IMR-90 (cell line): ENCODE measurements at regions not wholly inside any gene's neighbourhood (a gene's known extent, or its start where the extent isn't known, plus 50 kb on each side); places are given as distances from the start of the nearest gene placed in this dataset.

ENCODE experiments used
- ATAC-seq: fragments of 200-7000 bp; cut with Tn5 transposase; 2 replicates; pipeline ENCODE4 v1.9.1; 2020; ENCODE audit warnings: low read depth, mild to moderate bottlenecking, moderate library complexity
- BruUV-seq: library from RNA; stranded (reverse); fragments of 400-500 nt; replicated peaks from 2 replicates; lab custom pipeline; 2021; lab: Mats Ljungman, UMichigan
- CTCF ChIA-PET: fragments of 300-600 bp; formaldehyde crosslinking; extraction: SDS; loops from one replicate; lab custom pipeline; 2021; ENCODE audit warnings: antibody characterized with exemption; lab: Yijun Ruan, JAX
- POLR2A ChIA-PET: fragments of 300-600 bp; sonication (Branson Sonifier 250); formaldehyde crosslinking; loops from one replicate; lab custom pipeline; 2022; ENCODE audit warnings: antibody characterized with exemption; ENCODE audit not compliant: unreplicated experiment; lab: Charles Lee
- DNase-seq: peaks from one replicate; pipeline ENCODE4 v3.0.0; 2013
- H2AFZ ChIP-seq: replicated peaks from 2 replicates; pipeline ENCODE3; 2013; ENCODE audit warnings: low read length, mild to moderate bottlenecking; ENCODE audit not compliant: poor library complexity
- H2AK5ac ChIP-seq: 2 replicates; pipeline ENCODE4 v1.6.1; 2013; ENCODE audit warnings: low read depth, low read length, inconsistent platforms
- H2AK9ac ChIP-seq: replicated peaks from 2 replicates; pipeline ENCODE3; 2013; ENCODE audit warnings: mild to moderate bottlenecking, low read depth, low read length, moderate library complexity; ENCODE audit not compliant: poor library complexity
- H2BK120ac ChIP-seq: 2 replicates; pipeline ENCODE4 v1.6.1; 2013; ENCODE audit warnings: low read depth, low read length, inconsistent platforms
- H2BK15ac ChIP-seq: 3 replicates; pipeline ENCODE4 v1.6.1; 2013; ENCODE audit warnings: low read depth, low read length, inconsistent platforms
- H2BK20ac ChIP-seq: 2 replicates; pipeline ENCODE4 v1.6.1; 2013; ENCODE audit warnings: low read depth, mild to moderate bottlenecking, inconsistent platforms, low read length, moderate library complexity
- H2BK5ac ChIP-seq: 2 replicates; pipeline ENCODE4 v1.6.1; 2013; ENCODE audit warnings: mild to moderate bottlenecking, low read depth, low read length, inconsistent platforms; ENCODE audit not compliant: poor library complexity, severe bottlenecking
- H3K14ac ChIP-seq: replicated peaks from 2 replicates; pipeline ENCODE4 v1.6.1; 2013; ENCODE audit warnings: low read depth, low read length, inconsistent platforms
- H3K18ac ChIP-seq: 2 replicates; pipeline ENCODE4 v1.6.1; 2013; ENCODE audit warnings: low read depth, low read length, control low read depth
- H3K23ac ChIP-seq: 2 replicates; pipeline ENCODE4 v1.6.1; 2013; ENCODE audit warnings: low read depth, low read length, inconsistent platforms
- H3K27ac ChIP-seq: 2 replicates; pipeline ENCODE4 v1.5.1; 2013; ENCODE audit warnings: mild to moderate bottlenecking, control low read depth, low read length; ENCODE audit not compliant: insufficient read depth
- H3K27me3 ChIP-seq: 2 replicates; pipeline ENCODE4 v1.6.1; 2013; ENCODE audit warnings: low read length; ENCODE audit not compliant: control insufficient read depth, insufficient read depth
- H3K36me3 ChIP-seq: 2 replicates; pipeline ENCODE4 v1.6.1; 2013; ENCODE audit warnings: low read length, mixed read lengths; ENCODE audit not compliant: control insufficient read depth, insufficient read depth
- H3K4ac ChIP-seq: 2 replicates; pipeline ENCODE4 v1.6.1; 2013; ENCODE audit warnings: low read depth, low read length, inconsistent platforms
- H3K4me1 ChIP-seq: 2 replicates; pipeline ENCODE4 v1.6.1; 2013; ENCODE audit warnings: low read length, mixed read lengths; ENCODE audit not compliant: control insufficient read depth, insufficient read depth
- H3K4me2 ChIP-seq: 2 replicates; pipeline ENCODE4 v1.6.1; 2013; ENCODE audit warnings: low read depth, mild to moderate bottlenecking, control low read depth, low read length, moderate library complexity
- H3K4me3 ChIP-seq: 2 replicates; pipeline ENCODE4 v1.5.1; 2013; ENCODE audit warnings: low read depth, mild to moderate bottlenecking, control low read depth, low read length, moderate library complexity; ENCODE audit not compliant: insufficient read depth
- H3K56ac ChIP-seq: 2 replicates; pipeline ENCODE4 v1.6.1; 2013; ENCODE audit warnings: low read length, inconsistent platforms; ENCODE audit not compliant: insufficient read depth; ENCODE audit errors: extremely low read depth
- H3K79me1 ChIP-seq, 2 experiments: 2 replicates each; pipeline ENCODE4 v1.6.1; 2013; ENCODE audit warnings: low read length in 2 of 2, inconsistent platforms in 1 of 2, low read depth in 1 of 2
- H3K9ac ChIP-seq: 2 replicates; pipeline ENCODE4 v1.6.1; 2013; ENCODE audit warnings: low read depth, low read length, control low read depth
- H3K9me1 ChIP-seq: 2 replicates; pipeline ENCODE4 v1.6.1; 2013; ENCODE audit warnings: low read length, inconsistent platforms; ENCODE audit not compliant: insufficient read depth
- H3K9me3 ChIP-seq: 2 replicates; pipeline ENCODE4 v1.6.1; 2013; ENCODE audit warnings: low read length; ENCODE audit not compliant: control insufficient read depth, insufficient read depth
- H4K20me1 ChIP-seq: 2 replicates; pipeline ENCODE4 v1.6.1; 2013; ENCODE audit warnings: low read length, inconsistent platforms; ENCODE audit not compliant: insufficient read depth
- H4K5ac ChIP-seq: 2 replicates; pipeline ENCODE4 v1.6.1; 2013; ENCODE audit warnings: mild to moderate bottlenecking, low read depth, low read length, control low read depth
- H4K8ac ChIP-seq, 2 experiments: 2 replicates each; pipeline ENCODE4 v1.6.1; 2013; ENCODE audit warnings: low read depth in 2 of 2, low read length in 2 of 2, control low read depth in 1 of 2, inconsistent platforms in 1 of 2
- H4K91ac ChIP-seq: 2 replicates; pipeline ENCODE4 v1.6.1; 2013; ENCODE audit warnings: low read depth, low read length, inconsistent platforms; ENCODE audit not compliant: insufficient read depth
- BHLHE40 ChIP-seq: fragments of 150-350 bp; IDR thresholded peaks from 2 replicates; pipeline ENCODE4 v1.6.1; 2016; ENCODE audit warnings: mild to moderate bottlenecking, low read depth, low read length
- CEBPB ChIP-seq: IDR thresholded peaks from 2 replicates; pipeline ENCODE4 v1.6.1; 2012; ENCODE audit warnings: low read depth, low read length, improper control_type of control experiment
- CHD1 ChIP-seq: IDR thresholded peaks from 2 replicates; pipeline ENCODE4 v1.6.1; 2012; ENCODE audit warnings: low read depth, low read length, improper control_type of control experiment
- FOS ChIP-seq: fragments of 150-350 bp; IDR thresholded peaks from 2 replicates; pipeline ENCODE4 v1.6.1; 2016; ENCODE audit warnings: low read depth, low read length
- MAFK ChIP-seq: IDR thresholded peaks from 2 replicates; pipeline ENCODE4 v1.6.1; 2012; ENCODE audit warnings: low read depth, low read length, improper control_type of control experiment
- MAZ ChIP-seq: IDR thresholded peaks from 2 replicates; pipeline ENCODE4 v1.6.1; 2012; ENCODE audit warnings: low read depth, mild to moderate bottlenecking, low read length, improper control_type of control experiment, moderate library complexity, borderline replicate concordance
- MXI1 ChIP-seq: IDR thresholded peaks from 2 replicates; pipeline ENCODE4 v1.6.1; 2012; ENCODE audit warnings: low read depth, mild to moderate bottlenecking, low read length, moderate library complexity, borderline replicate concordance
- NFE2L2 ChIP-seq: fragments of 150-350 bp; IDR thresholded peaks from 2 replicates; pipeline ENCODE4 v1.6.1; 2016; ENCODE audit warnings: low read depth, mild to moderate bottlenecking, low read length
- POLR2A ChIP-seq: IDR thresholded peaks from 2 replicates; pipeline ENCODE4 v1.6.1; 2012; ENCODE audit warnings: mild to moderate bottlenecking, low read depth, low read length
- RAD21 ChIP-seq: IDR thresholded peaks from 2 replicates; pipeline ENCODE4 v1.6.1; 2012; ENCODE audit warnings: low read length, improper control_type of control experiment
- RCOR1 ChIP-seq: IDR thresholded peaks from 2 replicates; pipeline ENCODE4 v1.6.1; 2012; ENCODE audit warnings: mild to moderate bottlenecking, low read length, improper control_type of control experiment; ENCODE audit not compliant: insufficient replicate concordance
- RFX5 ChIP-seq: IDR thresholded peaks from 2 replicates; pipeline ENCODE4 v1.8.0; 2012; ENCODE audit warnings: low read depth, mild to moderate bottlenecking, low read length, moderate library complexity
- SMC3 ChIP-seq: fragments of 150-350 bp; IDR thresholded peaks from 2 replicates; pipeline ENCODE4 v1.6.1; 2016; ENCODE audit warnings: low read depth, mild to moderate bottlenecking, antibody characterized with exemption, low read length, moderate library complexity
- WGBS, 2 experiments: methylation state at CpG; one replicate each; pipeline versions ENCODE4 v1.1.5 to v1.1.7; 2013; ENCODE audit warnings: missing lambda C conversion rate in 2 of 2; ENCODE audit not compliant: insufficient read length in 1 of 2; ENCODE audit errors: extremely low coverage in 2 of 2; 5-methylcytosine and 5-hydroxymethylcytosine counted together
- dilution Hi-C: fragments of 300-500 bp; cut with HindIII; formaldehyde crosslinking; loops from one replicate; pipeline ENCODE4 v1.14.3; 2018; ENCODE audit warnings: low sequenced_read_pairs; ENCODE audit not compliant: unreplicated experiment
- in situ Hi-C: fragments of 300-500 bp; cut with MboI; formaldehyde crosslinking; loops from 3 replicates; pipeline ENCODE4 v1.14.3; 2019; ENCODE audit warnings: low sequenced_read_pairs, inconsistent platforms, mixed read lengths
- intact Hi-C: fragments of 100-400 bp; cut with micrococcal nuclease; formaldehyde crosslinking; loops from 2 replicates; pipeline ENCODE4 v1.10.0; 2022
- TF ChIP-seq, protein P1 (sequence below): fragments of 150-350 bp; IDR thresholded peaks from 2 replicates; pipeline ENCODE4 v1.6.1; 2017; ENCODE audit warnings: mild to moderate bottlenecking, antibody characterized with exemption, low read length, low read depth
- TF ChIP-seq, protein P2 (sequence below): conservative IDR thresholded peaks from 2 replicates; pipeline ENCODE4 v1.5.1; 2012; ENCODE audit warnings: mild to moderate bottlenecking, low read depth, low read length, improper control_type of control experiment
- TF ChIP-seq, protein P3 (sequence below): fragments of 150-350 bp; IDR thresholded peaks from 2 replicates; pipeline ENCODE4 v1.6.1; 2016; ENCODE audit warnings: low read depth, mild to moderate bottlenecking, low read length, moderate library complexity, borderline replicate concordance

DNA sequence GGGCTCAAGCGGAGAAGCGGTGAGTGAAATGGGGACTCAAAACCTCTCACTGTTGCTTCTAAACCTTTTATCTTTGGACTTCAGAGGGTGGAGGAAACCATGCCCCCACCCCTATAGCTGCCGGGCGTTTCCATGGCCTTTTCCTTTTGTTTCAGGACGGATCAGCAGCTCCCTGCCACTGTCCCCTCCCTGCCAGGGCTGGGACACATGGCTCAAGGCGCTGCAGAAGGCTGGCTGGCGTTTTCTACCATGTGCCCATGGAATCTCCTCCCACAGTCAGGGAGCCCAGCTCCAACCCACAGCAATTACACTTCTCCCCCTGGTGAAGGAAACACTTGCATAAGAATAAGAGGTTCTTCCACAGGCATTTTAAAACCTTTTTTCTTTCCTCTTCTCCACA is 812.7 kb downstream of the PLA2G4A start:
- H3K9me3 ChIP-seq: peaks cover 1% of the 10 kb centered on the region; the same call in 1 of the 2 replicates
- 0 out of 2 replicates have a peak overlapping the region, but pooled peaks have one; percentile 24 for H2BK20ac ChIP-seq
- dilution Hi-C loops (no loop called here), intact Hi-C loops (no loop called here), in situ Hi-C loops (no loop called here)
- H3K56ac ChIP-seq: no peak overlapping the region
- ChIA-PET POLR2A (no interaction called here), CTCF (no interaction called here)
- no peaks in the 10 kb centered on the region for H3K79me1 ChIP-seq
- H3K36me3 ChIP-seq: no peaks in the 10 kb centered on the region
- no peaks in the 10 kb centered on the region for H3K27me3 ChIP-seq
- no peak overlapping the region for H4K91ac ChIP-seq
- peaks cover 2% of the 10 kb centered on the region for H3K4me1 ChIP-seq
- no peak overlapping the region for H2AK9ac ChIP-seq
- no peak overlapping the region for H3K4me2 ChIP-seq
- H3K9ac ChIP-seq: no peak overlapping the region
- no TSS peak for BruUV-seq
- no peak overlapping the region for H3K14ac ChIP-seq
- H3K27ac ChIP-seq: no peak overlapping the region
- no peaks in the 10 kb centered on the region for H3K9me1 ChIP-seq
- H3K18ac ChIP-seq: no peak overlapping the region
- no peak overlapping the region for H2AK5ac ChIP-seq
- no peak overlapping the region for H2BK120ac ChIP-seq
- no peak overlapping the region for H4K5ac ChIP-seq
- no peak overlapping the region for H3K4ac ChIP-seq
- ATAC-seq (no peak), DNase-seq (no peak)
- no peak overlapping the region for H2BK15ac ChIP-seq
- H2AFZ ChIP-seq: no peak overlapping the region
- no peaks in the 10 kb centered on the region for H4K20me1 ChIP-seq
- H4K8ac ChIP-seq: no peak overlapping the region
- 100% methylated on average over 2 of the region's 7 CpGs; no CpG with 5 or more reads in 1 of the 2 experiments for WGBS, 2 experiments
- no peak overlapping the region for H3K4me3 ChIP-seq
- TF ChIP-seq POLR2A (no peak), RCOR1 (no peak), RAD21 (no peak), MAFK (no peak), CHD1 (no peak), MAZ (no peak), CEBPB (no peak), FOS (no peak), SMC3 (no peak), RFX5 (no peak), BHLHE40 (no peak), MXI1 (no peak), NFE2L2 (no peak)
- TF ChIP-seq, protein P1, sequence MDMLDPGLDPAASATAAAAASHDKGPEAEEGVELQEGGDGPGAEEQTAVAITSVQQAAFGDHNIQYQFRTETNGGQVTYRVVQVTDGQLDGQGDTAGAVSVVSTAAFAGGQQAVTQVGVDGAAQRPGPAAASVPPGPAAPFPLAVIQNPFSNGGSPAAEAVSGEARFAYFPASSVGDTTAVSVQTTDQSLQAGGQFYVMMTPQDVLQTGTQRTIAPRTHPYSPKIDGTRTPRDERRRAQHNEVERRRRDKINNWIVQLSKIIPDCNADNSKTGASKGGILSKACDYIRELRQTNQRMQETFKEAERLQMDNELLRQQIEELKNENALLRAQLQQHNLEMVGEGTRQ: no peak
- TF ChIP-seq, protein P2, sequence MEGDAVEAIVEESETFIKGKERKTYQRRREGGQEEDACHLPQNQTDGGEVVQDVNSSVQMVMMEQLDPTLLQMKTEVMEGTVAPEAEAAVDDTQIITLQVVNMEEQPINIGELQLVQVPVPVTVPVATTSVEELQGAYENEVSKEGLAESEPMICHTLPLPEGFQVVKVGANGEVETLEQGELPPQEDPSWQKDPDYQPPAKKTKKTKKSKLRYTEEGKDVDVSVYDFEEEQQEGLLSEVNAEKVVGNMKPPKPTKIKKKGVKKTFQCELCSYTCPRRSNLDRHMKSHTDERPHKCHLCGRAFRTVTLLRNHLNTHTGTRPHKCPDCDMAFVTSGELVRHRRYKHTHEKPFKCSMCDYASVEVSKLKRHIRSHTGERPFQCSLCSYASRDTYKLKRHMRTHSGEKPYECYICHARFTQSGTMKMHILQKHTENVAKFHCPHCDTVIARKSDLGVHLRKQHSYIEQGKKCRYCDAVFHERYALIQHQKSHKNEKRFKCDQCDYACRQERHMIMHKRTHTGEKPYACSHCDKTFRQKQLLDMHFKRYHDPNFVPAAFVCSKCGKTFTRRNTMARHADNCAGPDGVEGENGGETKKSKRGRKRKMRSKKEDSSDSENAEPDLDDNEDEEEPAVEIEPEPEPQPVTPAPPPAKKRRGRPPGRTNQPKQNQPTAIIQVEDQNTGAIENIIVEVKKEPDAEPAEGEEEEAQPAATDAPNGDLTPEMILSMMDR: no peak
- TF ChIP-seq, protein P3, sequence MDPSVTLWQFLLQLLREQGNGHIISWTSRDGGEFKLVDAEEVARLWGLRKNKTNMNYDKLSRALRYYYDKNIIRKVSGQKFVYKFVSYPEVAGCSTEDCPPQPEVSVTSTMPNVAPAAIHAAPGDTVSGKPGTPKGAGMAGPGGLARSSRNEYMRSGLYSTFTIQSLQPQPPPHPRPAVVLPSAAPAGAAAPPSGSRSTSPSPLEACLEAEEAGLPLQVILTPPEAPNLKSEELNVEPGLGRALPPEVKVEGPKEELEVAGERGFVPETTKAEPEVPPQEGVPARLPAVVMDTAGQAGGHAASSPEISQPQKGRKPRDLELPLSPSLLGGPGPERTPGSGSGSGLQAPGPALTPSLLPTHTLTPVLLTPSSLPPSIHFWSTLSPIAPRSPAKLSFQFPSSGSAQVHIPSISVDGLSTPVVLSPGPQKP: no peak
- no peak overlapping the region for H3K23ac ChIP-seq
- H2BK5ac ChIP-seq: peak overlapping the region; percentile 30
